Left cardiac atrium (tissue), 4 donors: ENCODE measurements at regions not wholly inside any gene's neighbourhood (a gene's known extent, or its start where the extent isn't known, plus 50 kb on each side); places are given as distances from the start of the nearest gene placed in this dataset.

Experiments used
- ATAC-seq, 2 donors: fragments of 200-7000 bp; cut with Tn5 transposase; one replicate each; pipeline ENCODE4 v1.9.1; 2020; ENCODE audit warnings: mild to moderate bottlenecking in 2 of 2, moderate library complexity in 2 of 2
- DNase-seq: peaks from one replicate; pipeline ENCODE4 v3.0.0-alpha.2; 2020
- intact Hi-C, 2 donors: fragments of 100-400 bp; cut with DNase I; formaldehyde crosslinking; loops; one replicate each; pipeline versions ENCODE4 v1.14.1 to v1.15.1; 2022 to 2023
- donor health status: DM: no; HTN: yes; CAD: no.
- donor health status: DM: no; HTN: yes; CAD: no; lungs with severe emphysema.
- donor health status: DM: yes; HTN: yes; CAD: no.
- donor health status: Dilated cardiomyopathy.

DNA sequence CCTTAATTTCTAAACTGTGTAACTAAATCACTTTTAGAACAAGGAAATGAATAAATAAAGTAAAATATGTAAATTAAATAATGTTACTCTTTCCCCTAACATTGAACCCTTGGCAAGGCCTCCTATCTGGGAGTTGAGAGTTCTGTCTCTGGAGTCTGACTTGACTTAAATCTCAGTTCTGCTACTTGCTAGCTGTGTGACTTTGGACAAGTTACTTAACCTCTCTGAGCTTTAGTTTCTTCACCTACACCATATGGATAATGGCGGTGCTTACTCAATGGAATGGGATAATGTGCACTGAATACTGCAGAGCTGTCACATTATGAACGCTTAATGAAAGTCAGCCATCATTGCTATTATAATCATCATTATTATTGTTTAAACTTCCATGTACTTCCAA lies 92.1 kb upstream of the SOD3 start:
- intact Hi-C loops, result no loop called here
- no peak for ATAC-seq
- no peak for DNase-seq

DNA sequence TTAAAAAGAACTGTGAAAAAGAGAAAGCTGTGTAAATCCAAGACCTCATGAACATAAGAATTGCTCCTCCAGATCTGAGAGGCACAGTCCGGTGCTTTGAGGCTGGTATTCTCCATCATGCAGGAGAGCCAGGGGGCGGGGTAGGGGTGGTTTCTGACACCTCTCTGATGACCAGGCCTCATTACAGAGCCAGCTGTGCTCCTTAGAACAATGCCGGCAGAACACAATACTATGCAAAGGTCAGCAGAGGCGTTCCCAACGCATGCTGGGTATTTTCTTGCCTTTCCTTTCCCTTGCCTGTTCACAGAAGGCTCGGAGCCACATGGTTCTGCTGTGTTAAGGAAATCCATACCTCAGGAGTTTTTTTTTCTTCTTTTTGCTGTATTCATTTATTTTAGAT lies 91.2 kb upstream of the SOD3 start:
- intact Hi-C loops, result no loop called here
- DNase-seq, result no peak
- no peak for ATAC-seq

DNA sequence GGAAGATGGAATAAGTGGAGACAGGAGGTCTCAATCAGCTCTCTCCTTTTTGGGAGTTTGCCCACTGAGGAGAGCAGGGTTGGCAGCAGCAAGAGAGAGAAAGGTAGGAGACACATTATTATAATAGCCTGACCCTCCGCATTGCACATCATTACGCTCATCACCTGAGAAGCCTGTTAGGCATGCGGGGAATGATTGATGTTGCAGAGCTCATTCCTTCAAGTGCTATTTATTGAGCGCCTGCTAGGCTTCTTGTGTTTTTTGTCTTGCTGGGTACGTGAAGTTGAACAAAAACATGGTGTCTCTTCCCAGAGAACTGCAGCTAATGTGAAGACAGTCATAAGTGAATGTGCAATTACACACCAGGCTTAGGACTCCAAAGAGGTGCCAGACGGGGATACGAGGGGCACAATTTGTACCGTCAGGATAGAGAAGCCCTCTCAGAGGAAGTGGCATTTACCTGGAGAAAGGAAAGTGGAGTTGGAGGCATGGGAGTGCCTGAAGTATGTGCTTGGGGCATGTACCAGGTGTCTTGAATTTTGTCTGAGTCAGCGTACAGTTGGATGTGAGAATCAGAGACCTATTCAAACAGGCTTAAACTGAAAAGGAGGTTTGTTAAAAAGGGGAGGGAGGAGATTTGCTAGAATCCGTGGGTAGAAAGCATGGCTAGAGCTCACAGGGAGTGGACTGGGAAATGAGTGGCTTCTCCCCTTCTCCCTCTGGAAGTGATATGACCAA lies 90.2 kb upstream of the SOD3 start:
- intact Hi-C loops, result no loop called here
- ATAC-seq, result no peak
- DNase-seq, result no peak

DNA sequence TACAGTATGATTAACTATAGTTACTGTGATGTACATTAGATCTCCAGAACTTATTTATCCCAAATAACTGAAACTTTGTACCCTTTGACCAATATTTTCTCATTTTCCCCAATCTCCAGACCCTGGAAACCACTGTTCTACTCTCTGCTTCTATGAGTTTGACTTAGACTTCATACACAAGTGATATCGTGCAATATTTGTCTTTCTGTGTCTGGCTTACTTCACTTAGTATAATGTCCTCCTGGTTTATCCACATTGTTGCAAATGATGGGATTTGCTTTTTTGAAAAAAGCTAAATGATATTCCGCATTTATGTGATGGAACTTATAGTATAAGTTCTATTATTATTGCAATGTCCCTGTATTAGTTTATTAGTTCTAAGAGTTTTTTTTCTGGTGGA lies 81.8 kb upstream of the SOD3 start:
- intact Hi-C loops, result no loop called here
- ATAC-seq (no peak), DNase-seq (no peak)

DNA sequence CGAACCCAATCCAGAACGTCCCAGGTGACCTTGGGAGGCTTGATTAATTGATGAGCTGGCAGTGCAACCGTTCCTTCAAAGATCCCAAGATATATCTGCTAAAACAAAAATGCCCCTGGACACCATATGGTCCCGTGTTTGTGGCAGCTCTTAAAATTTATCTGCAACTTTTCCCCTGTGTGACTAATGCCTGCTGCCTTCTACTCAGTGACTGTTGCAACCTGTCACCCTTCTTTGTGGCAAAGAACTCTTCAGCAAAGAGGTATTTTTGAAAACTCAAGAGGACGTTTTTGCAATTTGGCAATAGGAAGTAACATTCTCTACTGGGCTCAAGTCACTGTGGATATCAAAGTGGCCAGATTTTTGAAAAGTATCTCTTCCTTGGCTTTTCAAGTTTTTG lies 75.8 kb upstream of the SOD3 start:
- intact Hi-C loops, result no loop called here
- DNase-seq, result no peak
- no peak for ATAC-seq

DNA sequence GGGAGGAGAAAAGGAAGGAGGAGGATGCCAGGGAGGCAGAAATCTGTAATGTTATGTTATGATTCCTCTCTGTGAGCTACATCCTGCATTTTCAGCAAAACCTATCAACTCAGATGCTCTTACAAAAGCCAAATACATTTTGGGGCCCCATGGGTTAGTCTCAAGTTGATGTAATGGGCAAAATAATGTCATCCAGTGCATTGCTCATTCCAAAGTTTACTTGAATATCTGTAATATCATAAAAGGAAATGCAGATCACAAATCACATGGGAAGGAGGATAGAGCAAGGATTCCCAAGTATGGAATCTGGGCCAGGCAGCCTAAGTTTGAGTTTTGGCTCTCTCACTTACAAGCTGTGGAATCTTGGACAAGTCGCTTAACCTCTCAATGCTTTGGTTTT lies 74.9 kb upstream of the SOD3 start:
- ATAC-seq (no peak), DNase-seq (no peak)
- intact Hi-C loops, result no loop called here

DNA sequence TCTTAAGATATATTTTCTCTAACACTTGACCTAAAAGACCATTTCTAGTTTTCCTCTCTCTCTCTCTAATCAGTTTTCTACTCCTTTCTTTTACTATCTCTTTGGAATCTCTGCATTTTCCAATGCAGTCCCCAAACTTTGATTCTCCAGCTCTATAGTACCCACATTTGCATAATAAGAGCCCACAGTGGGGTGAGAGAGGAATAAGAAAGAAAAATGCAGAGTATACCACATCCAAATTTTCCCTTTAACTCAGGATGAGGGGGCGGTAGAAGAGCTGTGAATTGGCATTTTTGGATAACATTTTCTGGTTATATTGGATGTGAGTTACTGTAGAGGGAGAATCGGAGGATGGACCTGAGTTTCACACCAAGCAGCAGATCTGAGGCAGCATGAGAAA lies 74.4 kb upstream of the SOD3 start:
- ATAC-seq, result no peak
- no peak for DNase-seq
- intact Hi-C loops, result no loop called here

DNA sequence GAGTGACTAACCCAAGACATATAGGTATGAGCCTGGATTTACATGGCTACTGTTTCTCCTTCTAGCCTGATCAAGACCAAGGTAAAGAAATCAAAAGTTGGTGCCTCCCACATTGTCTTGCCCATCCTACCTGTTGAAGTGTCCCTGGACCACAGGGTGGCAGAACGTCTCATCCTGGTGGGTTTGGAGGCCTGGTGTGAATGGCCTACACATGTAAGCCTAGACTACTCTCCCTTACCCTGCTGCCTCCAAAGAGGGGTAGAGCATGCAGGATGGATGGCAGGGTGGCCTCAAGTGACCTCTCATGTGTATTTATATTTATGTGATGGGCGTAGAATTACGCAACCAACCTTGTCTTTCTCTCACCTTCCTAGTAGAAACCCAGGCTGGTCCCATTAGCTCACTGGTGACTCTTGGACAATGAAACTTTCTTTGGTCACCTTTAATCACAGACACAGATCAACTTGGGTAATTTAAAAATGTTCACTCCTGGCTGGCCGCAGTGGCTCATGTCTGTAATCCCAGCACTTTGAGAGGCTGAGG lies 73.3 kb upstream of the SOD3 start:
- ATAC-seq, result no peak
- DNase-seq, result no peak
- intact Hi-C loops, result no loop called here

DNA sequence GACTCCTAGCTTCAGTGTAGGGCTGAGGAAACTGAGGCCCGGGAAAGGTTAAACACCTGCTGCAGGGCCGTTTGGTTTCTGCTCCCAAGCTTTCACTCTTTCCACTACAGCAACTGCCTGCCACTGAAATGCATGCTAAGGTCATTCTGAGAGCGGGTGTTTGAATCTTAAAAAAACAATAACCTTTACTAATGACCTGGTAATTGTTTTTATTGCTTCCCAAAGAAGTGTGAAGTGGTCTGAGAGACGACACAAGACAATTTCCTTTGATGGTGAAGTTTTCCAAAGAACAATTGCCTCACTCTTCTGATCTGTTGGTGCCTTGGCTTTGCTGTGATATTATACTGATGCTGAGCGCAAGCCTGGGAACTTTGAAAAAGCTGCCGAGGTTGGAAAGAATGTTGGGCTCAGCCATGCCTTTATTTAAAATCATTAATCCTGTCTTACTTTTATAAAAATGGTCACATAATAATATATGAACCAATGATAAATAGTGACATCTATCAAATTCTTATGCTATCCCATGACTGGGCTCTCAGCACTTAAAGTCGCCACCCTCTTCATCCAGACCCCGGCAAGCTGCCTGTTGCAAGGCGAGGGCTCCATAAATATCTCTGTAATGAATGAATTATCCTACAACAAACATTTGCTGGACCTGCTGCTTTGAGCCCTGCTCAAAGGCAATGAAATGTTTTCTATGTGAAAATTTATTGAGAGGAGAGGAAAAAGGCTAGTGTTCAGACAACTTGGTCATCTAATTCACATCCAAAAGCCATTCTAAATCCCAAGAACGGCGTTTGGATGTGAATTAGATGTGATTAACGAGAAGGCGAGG lies 67.8 kb upstream of the SOD3 start:
- no peak for ATAC-seq
- intact Hi-C loops, result no loop called here
- no peak for DNase-seq

DNA sequence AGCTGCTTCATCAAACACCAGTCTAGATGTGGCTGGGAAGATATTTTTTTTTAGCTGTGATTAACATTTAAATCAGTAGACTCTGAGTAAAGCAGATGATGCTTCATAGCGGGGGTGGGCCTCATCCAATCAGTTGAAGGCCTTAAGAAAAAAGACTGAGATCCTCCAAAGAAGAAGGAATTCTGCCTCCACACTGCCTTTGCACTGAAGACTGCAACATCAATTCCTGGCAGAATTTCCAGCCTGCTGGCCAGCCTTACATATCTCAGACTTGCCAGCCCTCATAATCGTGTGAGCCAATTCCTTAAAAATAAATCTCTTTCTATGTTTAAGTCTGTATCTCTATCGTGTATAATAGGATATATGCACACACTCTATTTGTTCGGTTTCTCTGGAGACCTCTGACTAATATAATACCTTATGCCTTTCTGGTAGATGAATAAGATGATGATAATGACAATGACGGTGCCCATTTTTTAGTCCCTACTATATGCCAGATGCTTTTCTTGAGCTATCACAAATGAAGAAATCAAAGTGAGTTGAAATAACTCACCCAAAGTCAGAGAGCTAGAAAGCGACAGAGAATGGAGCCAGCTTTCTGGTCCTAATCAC lies 66.1 kb upstream of the SOD3 start:
- intact Hi-C loops, result no loop called here
- DNase-seq (no peak), ATAC-seq (peak in 1 of 2 donors; percentile 19)

DNA sequence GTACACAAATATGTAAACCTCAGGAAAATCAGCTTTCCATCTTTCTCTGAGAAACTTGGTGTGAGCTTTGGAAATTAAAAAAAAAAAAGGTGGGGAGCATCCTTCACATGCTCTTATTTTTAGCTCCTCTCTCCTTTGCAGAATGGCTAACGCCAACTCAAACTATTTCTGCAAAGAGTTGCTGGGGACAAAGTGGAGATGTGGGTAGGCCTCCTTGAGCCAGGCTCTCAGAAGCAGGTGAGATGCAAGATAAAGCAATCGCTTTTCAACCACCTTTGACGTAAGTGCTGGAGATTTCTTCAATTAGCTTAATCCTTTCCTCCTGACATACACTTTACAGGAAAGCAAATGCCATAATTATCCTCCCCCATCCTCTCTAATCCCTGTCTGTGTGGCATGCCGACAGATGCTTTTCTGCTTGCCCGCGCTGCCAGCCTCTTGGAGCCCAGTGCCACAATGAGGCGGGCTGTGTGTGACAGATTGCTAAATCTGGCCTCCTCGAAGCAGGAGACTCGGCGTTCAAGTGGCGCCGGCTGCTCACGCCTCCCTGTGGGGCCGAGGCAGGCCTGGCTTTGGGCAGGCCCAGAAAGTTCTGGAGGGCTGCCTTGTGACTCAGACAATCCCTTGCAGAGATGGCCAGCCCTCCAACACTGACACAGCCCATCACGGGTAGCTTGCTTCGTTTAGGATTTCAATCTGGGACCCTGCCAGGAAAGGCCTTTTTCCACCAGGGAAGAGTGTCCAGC lies 64.9 kb upstream of the SOD3 start:
- ATAC-seq (peak; percentile 93 to 97), DNase-seq (peak; percentile 86)
- intact Hi-C loops, result no loop called here

DNA sequence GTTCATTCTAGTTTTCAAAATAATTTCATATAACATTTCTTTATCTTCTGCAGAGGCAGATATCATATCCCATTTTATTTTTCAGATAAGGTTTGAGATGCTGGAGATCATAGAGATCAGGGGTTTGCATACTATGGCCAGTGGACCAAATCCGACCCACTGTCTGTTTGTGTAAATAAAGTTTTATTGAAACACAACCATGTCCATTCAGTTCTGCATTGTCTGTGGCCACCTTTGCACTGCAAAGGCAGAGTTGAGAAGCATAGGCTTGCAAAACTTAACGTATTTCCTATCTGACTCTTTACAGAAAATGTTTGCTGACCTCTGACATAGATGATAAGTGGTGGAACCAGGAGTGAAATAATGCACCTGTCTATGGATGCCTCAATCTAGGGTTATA lies 63.9 kb upstream of the SOD3 start:
- intact Hi-C loops, result no loop called here
- DNase-seq, result no peak
- ATAC-seq, result no peak

DNA sequence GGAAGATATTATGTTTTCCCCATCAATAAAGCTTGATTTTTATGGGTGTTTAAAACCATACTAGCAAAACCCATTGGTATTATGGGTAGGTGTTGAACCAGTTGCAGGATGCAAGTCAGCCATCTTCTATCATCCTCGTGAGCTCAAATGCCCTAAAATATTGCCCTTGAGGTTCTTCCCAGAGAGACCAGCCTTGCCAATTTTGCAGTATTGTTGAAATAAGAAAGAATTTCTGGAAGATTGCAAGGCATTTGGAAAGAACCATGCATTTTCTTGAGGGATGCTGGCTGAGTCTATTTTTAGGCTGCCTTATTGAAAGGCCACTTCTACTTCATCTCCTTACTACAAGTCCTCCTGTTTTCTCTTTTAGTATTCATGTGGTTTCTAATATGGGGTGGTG lies 60.9 kb upstream of the SOD3 start:
- DNase-seq (no peak), ATAC-seq (peak in 1 of 2 donors; percentile 27)
- intact Hi-C loops, result no loop called here

DNA sequence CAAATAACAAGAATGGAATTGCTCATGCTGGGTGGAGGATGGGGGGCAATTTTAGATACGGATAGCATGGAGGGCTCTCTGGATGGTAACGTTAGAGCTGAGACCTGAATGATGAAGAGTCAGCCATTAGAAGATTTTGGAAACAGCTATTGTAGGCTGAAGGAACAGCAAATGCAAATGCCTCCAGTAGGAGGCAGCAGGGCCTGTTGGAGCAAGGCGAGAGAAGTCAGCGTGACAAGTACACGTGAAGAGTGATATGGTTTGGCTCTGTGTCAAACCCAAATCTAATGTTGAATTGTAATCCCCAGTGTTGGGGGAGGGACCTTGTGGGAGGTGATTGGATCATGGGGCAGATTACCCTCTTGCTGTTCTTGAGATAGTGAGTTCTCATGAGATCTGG lies 59.3 kb upstream of the SOD3 start:
- intact Hi-C loops, result no loop called here
- DNase-seq (no peak), ATAC-seq (no peak)

DNA sequence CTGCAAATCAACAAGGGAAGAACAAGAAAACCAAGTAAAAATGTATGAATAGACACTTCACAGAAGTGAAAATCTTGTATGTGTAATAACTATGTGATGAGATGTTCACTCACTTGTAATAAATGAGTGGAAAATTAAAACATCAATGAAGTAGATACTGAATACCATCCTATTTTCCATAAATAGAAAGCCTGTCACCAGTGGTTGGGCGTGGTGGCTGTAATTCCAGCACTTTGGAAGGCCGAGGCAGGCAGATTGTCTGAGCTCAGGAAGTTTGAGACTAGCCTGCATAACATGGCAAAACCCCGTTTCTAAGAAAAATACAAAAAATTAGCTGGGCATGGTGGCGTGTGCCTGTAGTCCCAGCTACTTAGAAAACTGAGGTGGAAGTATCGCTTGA lies 53.5 kb upstream of the SOD3 start:
- intact Hi-C loops, result no loop called here
- ATAC-seq, result no peak
- no peak for DNase-seq

DNA sequence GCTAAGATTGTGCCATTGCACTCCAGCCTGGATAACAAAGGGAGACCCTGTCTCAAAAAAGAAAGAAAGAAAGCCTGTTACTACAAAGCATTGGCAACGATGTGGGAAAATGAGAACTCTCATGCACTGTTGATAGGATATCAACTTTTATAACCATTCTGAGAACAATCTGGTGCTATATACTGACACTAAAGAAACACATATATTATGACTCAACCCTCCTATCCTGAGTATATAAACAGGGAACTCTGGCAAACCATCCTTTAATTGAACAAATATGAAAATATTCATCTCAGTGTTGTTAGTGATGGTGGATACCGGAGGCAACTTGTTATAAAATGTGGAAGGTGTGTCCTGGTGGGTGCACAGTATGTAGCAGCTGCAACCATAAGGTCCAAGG lies 53.0 kb upstream of the SOD3 start:
- ATAC-seq (no peak), DNase-seq (no peak)
- intact Hi-C loops, result no loop called here

DNA sequence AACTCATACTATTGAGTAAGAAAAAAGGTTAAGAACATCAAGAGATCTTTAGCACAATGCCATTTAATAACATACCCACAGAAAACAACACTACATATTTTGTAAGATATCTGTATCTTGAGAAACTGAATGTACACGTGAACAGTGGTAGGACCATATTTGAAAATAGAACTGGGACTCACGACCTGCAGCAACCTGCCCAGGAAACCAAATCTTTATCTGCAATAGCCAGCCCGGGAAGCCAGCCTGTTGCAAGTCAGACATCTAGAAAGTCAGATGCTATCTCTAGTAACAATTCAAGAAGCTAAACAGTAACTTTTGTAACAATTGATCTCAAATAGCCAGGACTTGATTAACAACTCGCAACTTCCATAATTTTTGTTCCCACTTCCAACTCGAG lies 52.6 kb upstream of the SOD3 start:
- intact Hi-C loops, result no loop called here
- DNase-seq, result no peak
- no peak for ATAC-seq

DNA sequence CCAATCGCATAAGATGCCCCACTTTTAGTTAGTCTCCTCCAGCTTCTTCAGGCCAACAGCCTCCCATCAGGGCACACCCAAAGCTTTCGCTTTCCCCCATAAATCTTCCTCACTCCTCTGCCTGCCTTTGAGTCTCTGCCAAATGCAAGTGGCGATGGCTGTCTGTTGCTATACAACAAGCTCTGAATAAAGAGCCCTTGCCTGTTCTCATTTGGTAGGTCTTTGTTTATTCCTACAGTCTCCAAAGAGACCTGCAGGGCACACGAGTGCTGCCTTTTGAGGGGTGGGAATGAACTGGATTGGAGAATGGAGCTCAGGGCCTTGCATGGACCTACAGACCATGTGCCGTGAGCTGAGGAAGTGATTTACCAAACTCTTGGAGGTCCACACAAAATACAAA lies 52.2 kb upstream of the SOD3 start:
- ATAC-seq, result no peak
- intact Hi-C loops, result no loop called here
- no peak for DNase-seq

DNA sequence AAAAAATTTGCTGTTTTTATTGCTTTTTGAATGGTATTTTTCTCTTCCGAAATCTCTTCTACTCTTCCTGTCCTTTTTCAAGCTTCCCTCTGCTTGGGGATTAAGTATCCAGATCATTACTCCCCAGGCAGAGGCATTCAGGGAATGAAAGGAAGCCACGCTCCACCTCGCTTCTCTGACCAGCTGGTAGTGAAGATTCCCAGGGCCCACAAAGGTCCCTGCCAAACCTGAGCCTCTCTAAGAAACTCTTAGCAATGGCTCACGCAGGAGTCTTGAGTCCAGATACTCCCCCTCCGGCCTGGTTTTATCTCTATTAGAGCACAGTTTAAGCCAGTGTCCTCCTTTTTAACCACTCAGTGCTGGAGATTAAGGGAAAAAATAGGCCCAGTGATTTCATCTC lies 51.4 kb upstream of the SOD3 start:
- DNase-seq, result no peak
- no peak for ATAC-seq
- intact Hi-C loops, result no loop called here
